HG03039 (cell line): ENCODE measurements at regions not wholly inside any gene's neighbourhood (a gene's known extent, or its start where the extent isn't known, plus 50 kb on each side); places are given as distances from the start of the nearest gene placed in this dataset.
"Not testable (repeated sequence)": the region's sequence is repeated elsewhere in the genome, so short reads cannot be mapped to it uniquely, and the experiment has no call there.

Source experiments
- ATAC-seq: cut with Tn5 transposase; IDR thresholded peaks from one replicate; pipeline ENCODE4 v1.9.1; 2021; ENCODE audit warnings: mild to moderate bottlenecking, moderate library complexity; ENCODE audit not compliant: unreplicated experiment

- no peak for ATAC-seq
These were observed 324.0 kb downstream of the TBL1XR1 start for GRCh38 chr3:176873261-176873660.

DNA sequence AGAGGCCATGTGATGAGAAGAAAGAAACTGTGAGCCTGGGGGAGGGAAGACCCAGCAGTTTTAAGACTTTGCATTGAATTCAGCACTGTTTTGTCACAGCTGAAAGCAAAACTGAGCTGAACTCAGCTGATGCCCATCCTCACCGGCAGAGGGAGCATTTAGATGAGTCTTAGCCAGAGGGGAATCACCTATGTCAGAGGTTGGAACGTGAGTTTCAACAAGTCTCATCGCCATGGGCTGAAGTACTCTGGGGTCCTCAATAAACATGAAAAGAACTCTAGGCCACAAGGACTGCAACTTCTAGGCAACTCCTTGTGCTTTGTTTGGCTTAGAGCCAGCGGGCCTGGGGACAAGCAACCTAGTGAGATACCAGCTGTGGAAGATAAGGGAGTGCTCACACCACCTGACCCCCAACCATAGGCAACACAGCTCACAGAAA is 324.5 kb downstream of the TBL1XR1 start:
- peak; percentile 97 for ATAC-seq

DNA sequence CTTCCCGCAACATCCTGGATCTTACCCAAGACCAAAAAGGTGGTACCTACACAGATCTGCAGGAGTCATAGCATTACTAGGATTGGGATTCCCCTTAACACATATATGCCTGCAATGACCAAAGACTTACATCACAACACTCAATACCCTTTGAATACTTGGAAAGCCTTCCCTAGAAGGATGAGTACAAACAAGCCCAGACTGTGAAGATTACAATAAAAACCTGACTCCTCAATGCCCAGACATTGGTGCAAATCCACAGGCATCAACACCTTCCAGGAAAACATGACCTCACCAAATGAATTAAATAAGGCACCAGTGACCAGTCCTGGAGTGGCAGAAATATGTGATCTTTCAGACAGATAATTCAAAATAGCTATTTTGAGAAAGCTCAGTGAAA is 326.8 kb downstream of the TBL1XR1 start:
- ATAC-seq, result no peak

DNA sequence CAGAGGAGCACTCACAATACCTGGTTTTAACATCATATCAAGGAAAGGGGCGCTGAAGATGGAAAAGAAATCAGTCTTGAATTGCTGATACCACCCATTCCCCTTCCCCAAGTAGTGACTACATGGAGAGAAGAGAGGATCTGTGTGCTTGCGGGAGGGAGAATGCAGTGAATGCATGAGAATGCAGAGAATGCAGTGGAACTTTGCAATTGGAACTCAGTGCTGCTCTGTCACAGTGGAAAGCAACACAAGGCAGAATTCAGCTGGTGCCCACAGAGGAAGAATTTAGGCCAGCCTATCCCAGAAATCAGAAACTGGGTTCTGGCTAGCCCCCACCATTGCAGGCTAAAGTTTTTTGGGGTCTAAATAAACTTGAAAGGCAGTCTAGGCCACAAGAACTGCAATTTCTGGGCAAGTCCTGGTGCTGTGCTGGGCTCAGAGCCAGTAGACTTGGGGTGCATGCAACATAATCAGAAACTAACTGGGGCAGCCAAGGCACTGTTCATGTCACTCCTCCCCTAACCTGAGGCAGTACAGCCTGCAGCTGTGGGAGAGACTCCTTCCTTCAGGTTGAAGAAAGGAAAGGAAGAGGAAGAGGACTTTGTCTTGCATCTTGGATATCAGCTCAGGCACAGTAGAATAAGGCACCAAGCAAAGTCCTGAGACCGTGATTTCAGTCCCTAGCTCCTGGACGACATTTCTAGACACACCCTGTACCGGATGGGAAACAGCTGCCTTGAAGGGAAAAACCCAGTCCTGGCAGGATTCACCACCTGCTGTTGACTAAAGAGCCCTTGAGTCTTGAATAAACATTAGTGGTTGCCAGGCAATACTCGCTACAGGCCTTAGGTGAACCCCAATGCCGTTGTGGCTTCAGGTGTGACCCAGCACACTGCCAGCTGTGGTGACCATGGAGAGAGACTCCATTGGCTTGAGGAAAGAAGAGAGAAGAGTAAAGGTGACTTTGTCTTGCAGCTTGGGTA is 329.3 kb downstream of the TBL1XR1 start:
- ATAC-seq, result no peak

GRCh38 chr3:176861137-176861536 is 336.1 kb downstream of the TBL1XR1 start:
- no peak for ATAC-seq

DNA sequence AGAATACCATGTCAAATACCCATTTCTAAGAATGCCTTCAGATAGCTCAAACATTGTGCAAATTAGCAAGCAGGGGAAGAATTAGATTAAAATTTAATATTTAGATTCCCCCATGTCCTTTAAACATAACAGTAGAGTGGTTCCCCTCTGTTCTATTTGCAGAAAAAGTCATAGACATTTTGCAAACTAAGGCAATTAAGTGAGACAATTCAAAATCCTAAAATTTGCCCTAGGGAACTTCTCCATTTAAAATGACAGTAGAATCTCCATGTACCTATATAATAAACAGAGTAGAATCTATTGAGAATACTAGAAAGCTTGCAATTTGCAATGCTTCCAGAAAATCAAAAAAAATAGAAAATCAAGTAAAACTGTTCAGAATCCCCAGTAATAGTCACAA is 340.6 kb downstream of the TBL1XR1 start:
- ATAC-seq, result no peak

- no peak for ATAC-seq
These were observed 341.3 kb downstream of the TBL1XR1 start for GRCh38 chr3:176855901-176856486.

GRCh38 chr3:176855213-176855612 is 342.1 kb downstream of the TBL1XR1 start:
- ATAC-seq, result no peak

DNA sequence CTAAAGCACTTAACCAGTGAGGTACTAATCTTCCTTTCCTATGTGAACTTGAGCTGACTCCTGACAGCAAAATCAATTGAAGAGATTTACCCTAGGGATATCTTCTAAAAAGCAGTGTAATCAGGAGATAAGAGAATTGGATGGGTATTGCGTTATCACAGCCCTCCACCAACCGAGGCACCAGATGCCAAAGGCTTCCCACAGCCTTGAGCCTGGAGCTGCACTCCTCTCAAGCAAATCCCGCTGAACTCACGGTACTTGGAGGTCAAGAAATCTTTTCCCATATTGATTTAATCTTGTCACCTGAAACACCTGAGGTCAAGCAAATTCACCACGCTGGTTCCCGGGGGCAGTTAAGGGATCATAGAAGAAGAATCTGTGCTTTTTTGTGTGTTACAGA is 346.8 kb downstream of the TBL1XR1 start:
- no peak for ATAC-seq

DNA sequence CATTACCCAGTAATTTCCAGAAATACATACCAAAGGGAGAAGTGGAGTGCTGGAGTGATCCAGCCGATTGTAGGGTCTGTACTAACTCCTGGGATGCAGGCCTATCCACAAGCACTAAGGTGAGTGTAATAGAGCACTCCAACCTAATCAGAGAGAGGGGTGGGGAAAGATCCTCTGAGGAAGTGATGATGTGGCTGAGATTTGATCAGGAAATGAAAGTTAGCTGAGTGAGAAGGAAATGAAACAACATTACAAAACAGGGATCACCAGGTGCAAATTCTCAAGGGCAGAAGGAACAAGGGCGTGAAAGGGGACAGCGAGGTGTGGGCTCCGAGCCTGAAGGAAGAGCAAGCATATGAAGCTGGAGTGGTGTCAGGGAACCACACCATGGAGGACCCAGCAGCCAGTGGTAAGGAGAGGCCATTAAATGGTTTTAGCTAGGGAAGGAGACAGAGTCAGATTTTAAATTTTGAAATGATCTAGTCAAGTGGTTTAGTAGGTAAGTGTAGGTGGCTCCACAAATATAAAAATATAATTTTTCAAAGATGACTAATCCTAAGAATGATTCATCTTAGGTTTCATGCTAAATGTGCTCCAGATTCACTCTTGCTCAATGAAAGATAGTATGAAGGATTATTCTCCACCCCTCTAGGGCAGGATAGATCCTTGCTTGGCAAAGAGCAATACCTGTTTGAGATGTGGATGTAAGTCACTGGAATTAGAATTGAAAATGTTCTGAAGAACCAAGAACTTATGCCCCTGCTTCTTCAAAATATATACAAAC is 348.7 kb downstream of the TBL1XR1 start:
- ATAC-seq, result no peak

- ATAC-seq, result no peak
These were observed 354.4 kb downstream of the TBL1XR1 start for GRCh38 chr3:176842914-176843313.

DNA sequence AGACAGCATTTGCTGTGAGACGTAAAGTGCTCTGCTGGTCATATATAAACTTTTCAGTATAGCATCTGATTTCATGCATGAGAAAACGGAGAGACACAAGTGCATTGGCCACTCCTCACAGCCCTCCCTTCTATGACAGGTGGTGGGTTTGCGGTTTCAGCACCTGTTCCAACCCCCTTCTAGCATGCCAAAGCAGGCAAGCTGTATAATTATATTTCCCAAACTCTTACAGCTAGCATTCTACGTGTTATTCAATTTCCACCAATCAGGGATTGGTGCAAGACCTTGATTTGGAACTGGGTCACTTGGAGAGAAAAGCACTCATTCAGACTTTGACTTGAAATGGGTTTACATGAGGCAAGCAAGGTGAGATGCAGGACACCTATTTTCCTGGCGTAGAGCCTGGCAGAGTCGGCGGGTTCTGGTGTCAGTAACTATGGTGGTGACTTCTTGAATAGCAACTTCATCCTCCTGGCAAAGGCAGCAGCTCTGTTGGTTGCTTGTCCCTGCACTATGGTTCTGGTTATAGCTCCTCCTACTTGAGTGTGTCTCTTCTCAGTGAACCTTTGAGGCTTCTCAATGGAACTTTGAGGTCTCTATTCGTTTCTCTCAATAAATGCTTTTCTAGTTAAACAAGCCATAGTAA is 356.5 kb downstream of the TBL1XR1 start:
- ATAC-seq, result no peak

- no peak for ATAC-seq
These were observed 357.4 kb downstream of the TBL1XR1 start for GRCh38 chr3:176839901-176840300.

- ATAC-seq, result no peak
These were observed 357.8 kb downstream of the TBL1XR1 start for GRCh38 chr3:176839466-176839865.

- not testable (repeated sequence) for ATAC-seq
These were observed 370.0 kb downstream of the TBL1XR1 start for GRCh38 chr3:176827244-176827643.

DNA sequence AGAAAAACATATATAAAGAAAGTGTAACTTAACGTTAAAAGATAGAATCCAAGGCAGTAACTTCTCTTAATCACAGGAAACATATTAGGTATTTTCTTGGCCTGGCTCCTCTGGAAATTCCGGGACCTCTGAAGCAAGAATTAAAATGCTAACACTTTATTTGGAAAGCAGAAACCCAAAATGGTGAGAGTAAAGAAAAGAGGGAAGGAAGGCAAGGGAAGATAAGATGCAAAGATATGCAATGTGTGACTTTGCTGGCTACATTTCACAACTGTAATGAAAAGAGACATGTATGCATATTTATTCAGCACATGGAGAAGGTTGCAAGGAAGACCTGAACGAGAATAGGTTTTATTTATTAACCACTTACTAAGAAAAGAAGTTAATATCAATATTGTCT is 372.5 kb downstream of the TBL1XR1 start:
- ATAC-seq, result no peak

DNA sequence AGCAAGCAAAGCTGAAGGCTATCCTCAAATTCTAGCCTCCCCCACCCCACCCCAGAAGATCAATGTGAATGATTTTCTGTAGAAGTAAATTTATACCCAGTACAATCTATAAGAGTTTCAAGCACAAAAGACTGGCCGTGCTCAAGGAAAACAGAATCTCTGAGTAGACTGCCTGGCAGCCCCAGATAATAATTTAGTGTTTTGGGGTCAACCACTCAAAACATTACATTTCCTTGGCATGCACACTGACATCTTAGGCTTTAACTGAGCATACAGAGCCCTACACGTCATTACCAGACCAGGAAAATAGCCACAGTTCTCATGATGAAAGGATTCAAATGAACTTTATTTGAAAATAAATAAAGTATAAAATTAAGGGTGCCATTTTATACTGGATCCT is 376.5 kb downstream of the TBL1XR1 start:
- ATAC-seq, result no peak

DNA sequence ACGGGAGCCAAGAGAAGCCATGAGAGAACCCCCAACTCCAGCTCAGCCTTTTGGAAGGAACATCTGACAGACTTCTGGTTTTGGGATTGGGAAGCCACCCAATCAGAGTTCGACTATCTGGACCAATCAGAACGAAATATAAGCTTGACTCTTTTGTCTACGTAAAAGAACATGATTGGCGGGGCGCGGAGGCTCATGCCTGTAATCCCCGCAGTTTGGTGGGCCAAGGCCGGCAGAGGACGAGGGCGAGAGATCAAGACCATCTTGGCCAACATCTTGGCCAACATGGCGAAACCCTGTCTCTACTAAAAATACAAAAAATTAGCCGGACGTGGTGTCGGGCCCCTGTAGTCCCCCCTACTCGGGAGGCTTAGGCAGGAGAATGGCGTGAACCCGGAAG is 380.3 kb downstream of the TBL1XR1 start:
- no peak for ATAC-seq

GRCh38 chr3:176814285-176814684 is 383.0 kb downstream of the TBL1XR1 start:
- peak; percentile 93 for ATAC-seq

GRCh38 chr3:176807938-176808337 is 389.3 kb downstream of the TBL1XR1 start:
- ATAC-seq, result no peak

DNA sequence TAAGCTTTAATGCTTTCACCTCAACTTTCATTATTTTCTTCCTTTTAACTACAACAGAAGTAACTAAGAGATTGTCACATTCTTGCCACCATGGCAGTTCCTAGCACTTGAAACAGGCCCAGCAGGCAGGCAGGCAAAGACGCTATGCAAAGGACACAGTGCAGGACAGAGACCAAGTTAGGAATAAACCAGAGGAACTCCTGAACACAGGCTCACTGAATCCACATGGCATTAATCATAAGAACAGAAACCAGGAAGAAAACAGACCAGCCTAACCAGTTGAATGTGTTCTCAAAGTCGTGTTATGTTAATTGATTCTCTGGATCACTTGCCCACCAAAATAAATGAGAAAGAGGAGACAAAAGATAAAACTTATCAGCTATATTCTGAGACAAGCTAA is 397.6 kb downstream of the TBL1XR1 start:
- no peak for ATAC-seq
